ENCODE measurements at regions not wholly inside any gene's neighbourhood (a gene's known extent, or its start where the extent isn't known, plus 50 kb on each side); places are given as distances from the start of the nearest gene placed in this dataset.
"Not testable (repeated sequence)": the region's sequence is repeated elsewhere in the genome, so short reads cannot be mapped to it uniquely, and the experiment has no call there.

- DNase-seq: not testable (repeated sequence)
Observed at GRCh38 chr2:90238505-90239230, 1547.2 kb downstream of the RPIA start.

DNA sequence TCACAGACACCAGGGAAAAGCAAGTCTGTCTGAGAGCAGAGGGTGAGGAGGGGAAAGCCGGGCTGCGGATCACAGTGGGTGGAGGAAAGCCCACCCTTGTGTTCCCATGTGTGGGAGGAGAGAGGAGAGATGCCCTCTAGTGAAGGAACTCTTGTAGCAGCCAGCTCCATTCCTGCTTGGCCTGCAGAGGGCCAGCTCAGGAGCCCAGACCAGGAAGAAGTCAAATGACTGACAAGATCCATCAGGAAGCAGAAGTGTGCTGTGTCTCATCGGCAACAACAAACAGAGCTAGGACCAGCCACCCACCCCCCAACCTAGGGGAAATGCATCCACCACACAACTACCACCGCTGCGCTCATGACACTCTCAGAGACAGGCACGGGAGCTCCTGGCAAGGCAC, 1548.3 kb downstream of the RPIA start:
- DNase-seq: not testable (repeated sequence)

DNA sequence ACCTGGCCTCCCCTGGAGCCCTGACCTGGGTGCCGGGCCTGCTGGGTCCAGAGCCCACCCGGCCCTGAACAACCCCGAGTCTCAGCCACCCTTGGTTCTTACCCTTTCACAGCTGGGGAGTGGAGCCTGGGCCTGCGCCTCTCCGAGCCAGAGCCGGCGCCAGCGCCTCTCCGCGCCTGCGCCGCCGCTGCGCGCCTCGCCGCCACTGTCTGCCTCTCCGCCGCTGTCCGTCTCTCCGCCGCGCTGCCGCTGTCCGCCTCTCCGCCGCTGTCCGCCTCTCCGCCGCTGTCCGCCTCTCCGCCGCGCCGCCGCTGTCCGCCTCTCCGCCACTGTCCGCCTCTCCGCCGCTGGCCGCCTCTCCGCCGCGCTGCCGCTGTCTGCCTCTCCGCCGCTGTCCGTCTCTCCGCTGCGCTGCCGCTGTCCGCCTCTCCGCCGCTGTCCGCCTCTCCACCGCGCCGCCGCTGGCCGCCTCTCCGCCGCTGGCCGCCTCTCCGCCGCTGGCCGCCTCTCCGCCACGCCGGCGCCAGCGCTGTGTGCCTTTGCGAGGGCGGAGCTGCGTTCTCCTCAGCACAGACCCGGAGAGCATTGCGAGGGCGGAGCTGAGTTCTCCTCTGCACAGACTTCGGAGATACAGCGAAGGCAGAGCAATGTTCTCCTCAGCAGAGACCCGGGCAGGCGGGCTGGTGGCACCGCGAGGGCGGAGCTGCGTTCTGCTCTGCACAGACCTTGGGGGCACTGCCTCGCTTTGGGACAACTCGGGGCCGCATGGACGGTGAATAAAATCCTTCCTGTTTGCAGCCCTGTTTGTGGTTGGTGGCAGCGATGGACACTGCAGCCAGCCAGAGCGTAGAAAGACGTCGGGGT, 1553.7 kb downstream of the RPIA start:
- DNase-seq: not testable (repeated sequence)

DNA sequence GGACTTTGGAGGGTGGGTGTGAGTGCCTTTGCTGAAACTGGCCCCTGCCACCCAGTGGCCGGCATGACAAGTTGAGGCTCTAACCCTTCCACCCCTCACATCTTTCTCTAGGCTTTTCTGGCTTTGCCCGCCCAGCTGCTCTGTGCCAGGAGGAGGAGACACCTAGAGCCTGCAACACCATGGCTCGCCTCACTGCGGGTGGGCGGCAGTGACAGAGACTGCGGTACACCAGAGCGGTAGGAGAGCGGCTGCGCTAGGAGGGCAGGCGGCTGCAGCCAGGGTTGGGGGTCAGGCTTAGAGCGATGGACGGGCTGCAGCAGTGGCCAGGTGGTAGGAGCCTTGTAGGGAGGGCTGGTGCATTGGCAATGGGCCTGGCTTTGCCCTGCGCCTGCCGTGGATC, 1556.9 kb downstream of the RPIA start:
- DNase-seq: not testable (repeated sequence)

DNA sequence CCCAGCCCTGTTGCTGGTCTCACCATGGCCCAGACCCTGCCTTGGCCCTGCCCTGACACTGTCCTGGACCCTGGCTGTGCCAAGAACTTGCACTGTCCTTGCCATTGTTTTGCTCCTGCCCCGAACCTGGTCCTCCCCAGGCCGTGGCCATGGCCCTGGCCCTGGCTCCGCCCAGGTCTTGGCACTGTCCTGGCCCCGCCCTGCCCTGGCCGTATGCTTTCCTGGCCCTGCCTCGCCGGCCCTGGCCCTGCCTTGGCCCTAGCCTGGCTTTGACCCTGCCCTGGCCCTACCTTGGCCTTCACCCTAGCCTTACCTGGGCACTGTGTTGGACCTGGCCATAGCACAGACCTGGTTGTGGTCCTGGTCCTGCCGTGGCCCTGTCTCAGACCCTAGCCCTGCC, 1558.9 kb downstream of the RPIA start:
- DNase-seq: not testable (repeated sequence)

DNA sequence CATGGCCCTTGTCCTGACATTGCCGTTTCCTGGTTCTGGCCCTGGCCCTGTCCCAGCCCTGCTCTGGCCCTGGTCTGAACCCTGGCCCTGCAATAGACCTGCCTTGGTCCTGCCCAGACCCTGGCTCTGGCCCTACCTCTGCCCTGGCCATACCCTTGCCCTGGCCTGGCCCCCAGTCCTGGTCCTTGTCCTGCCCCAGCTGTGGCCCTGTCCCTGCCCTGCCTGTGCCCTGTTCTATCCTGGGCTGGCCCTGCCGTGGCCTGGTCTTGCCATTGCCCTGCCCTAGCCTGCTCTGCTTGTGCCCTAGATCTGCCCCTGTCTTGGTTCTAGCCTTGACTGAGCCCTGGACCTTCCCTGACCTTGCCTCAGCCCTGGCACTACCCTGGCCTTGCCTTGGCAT, 1560.1 kb downstream of the RPIA start:
- not testable (repeated sequence) for DNase-seq

DNA sequence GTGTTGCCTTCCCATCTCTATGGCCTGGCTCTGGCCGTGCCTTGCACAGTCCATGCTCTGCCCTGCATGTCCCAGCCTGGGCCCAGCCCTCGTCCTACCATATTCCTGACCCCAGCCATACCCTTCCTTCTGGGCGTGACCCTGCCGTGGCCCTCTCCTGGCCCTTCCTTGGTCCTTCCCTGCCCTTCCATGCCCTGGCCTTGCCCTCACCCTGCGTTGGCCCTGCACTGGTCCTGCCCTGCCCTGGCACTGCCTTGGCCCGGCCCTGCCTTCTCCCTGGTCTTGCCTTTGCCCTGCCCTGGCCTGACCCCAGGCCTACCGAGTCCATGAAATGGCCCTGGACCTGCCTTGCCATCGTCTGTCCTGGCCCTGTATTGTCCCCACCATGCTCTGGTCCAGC, 1561.8 kb downstream of the RPIA start:
- not testable (repeated sequence) for DNase-seq

DNA sequence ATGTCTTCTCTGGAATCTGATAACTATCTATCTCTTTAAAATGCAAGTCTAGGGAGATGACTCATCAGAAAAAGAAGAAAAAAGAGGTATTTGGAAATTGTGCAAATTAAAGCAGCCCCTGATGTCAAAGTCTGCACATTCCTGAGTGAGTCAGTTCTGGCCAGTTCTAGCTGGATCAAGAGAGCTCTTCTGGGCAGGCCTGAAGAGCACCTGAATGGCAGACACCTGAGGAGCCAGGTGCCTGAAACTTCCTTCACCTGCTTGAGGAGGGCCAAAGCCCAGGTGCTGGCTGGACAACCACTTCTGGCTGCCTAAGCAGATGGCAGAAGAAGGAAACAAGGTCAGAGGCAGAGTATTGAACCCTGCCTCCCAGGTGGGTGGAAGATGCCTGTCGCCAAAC, 1575.4 kb downstream of the RPIA start:
- DNase-seq: not testable (repeated sequence)

DNA sequence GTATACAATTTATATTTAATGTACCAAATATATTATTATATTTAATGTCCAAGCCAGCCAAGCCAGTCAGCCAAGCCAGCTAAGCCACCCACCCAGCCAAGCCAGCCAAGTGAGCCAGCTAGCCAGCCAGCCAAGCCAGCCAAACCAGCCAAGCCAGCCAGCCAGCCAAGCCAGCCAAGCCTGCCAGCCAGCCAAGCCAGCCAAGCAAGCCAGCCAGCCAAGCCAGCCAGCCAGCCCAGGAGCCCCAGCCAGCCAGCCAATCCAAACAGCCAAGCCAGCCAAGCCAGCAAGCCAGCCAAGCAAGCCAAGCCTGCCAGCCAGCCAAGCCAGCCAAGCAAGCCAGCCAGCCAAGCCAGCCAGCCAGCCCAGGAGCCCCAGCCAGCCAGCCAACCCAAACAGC, 1596.3 kb downstream of the RPIA start:
- DNase-seq: not testable (repeated sequence)

- DNase-seq: not testable (repeated sequence)
Observed at GRCh38 chr2:90288396-90288795, 1596.9 kb downstream of the RPIA start.

DNA sequence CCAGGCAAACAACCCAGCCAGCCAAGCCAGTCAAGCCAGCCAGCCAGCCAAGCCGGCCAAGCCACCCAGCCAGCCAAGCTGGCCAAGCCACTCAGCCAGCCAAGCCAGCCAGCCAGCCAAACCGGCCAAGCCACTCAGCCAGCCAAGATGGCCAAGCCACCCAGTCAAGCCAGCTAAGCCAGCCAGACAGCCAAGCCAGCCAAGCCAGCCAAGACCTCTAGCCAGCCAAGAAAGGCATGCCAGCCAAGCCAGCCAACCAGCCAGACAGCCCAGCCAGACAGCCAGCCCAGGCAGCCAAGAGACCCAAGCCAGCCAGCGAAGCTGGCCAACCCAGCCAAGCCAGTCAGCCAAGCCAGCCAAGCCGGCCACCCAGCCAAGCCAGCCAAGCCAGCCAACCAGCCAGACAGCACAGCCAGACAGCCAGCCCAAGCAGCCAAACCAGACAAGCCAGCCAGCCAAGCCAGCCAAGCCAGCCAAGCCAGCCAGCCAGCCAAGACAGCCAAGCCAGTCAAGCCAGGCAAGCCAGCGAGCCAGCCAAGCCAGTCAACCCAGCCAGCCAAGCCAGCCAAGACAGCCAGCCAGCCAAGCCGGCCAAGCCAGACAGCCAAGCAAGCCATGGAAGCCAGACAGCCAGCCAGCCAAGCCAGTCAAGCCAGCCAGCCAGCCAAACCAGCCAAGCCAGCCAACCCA, 1598.0 kb downstream of the RPIA start:
- not testable (repeated sequence) for DNase-seq

GRCh38 chr2:90290701-90291100, 1599.2 kb downstream of the RPIA start:
- DNase-seq: not testable (repeated sequence)

- DNase-seq: not testable (repeated sequence)
Observed at GRCh38 chr2:90291168-90291883, 1599.9 kb downstream of the RPIA start.

GRCh38 chr2:90291934-90292333, 1600.5 kb downstream of the RPIA start:
- DNase-seq: not testable (repeated sequence)

- DNase-seq: not testable (repeated sequence)
Observed at GRCh38 chr2:90292451-90292850, 1601.0 kb downstream of the RPIA start.

GRCh38 chr2:90293224-90293623, 1601.8 kb downstream of the RPIA start:
- not testable (repeated sequence) for DNase-seq

DNA sequence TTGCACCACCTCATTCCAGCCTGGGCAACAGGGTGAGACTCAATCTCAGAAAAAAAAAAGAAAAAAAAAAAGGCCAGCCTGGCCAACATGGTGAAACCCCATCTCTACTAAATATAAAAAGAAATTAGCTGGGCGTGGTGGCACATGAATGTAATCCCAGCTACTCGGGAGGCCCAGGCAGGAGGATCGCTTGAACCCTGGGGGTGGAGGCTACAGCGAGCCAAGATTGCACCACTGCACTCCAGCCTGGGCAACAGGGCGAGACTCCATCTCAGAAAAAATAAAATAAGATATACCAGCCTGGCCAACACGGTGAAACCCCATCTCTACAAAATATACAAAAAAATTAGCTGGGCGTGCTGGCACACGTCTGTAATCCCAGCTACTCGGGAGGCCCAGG, 1602.3 kb downstream of the RPIA start:
- DNase-seq: not testable (repeated sequence)

- DNase-seq: not testable (repeated sequence)
Observed at GRCh38 chr2:90295036-90295750, 1603.7 kb downstream of the RPIA start.

- not testable (repeated sequence) for DNase-seq
Observed at GRCh38 chr2:90296484-90296777, 1605.0 kb downstream of the RPIA start.

DNA sequence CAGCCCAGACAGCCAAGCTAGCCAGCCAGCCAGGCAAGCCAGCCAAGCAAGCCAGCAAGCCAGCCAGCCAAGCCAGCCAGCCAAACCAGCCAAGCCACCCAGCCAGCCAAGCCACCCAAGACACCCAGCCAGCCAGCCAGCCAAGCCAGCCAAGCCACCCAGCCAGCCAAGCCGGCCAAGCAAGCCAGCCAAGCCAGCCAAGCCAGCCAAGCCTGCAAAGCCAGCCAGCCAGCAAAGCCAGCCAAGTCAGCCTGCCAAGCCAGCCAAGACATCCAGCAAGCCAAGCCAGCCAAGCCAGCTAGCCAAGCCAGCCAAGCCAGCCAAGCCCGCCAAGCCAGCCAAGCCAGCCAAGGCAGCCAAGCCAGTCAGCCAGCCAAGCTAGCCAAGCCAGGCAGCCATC, 1606.2 kb downstream of the RPIA start:
- DNase-seq: not testable (repeated sequence)

DNA sequence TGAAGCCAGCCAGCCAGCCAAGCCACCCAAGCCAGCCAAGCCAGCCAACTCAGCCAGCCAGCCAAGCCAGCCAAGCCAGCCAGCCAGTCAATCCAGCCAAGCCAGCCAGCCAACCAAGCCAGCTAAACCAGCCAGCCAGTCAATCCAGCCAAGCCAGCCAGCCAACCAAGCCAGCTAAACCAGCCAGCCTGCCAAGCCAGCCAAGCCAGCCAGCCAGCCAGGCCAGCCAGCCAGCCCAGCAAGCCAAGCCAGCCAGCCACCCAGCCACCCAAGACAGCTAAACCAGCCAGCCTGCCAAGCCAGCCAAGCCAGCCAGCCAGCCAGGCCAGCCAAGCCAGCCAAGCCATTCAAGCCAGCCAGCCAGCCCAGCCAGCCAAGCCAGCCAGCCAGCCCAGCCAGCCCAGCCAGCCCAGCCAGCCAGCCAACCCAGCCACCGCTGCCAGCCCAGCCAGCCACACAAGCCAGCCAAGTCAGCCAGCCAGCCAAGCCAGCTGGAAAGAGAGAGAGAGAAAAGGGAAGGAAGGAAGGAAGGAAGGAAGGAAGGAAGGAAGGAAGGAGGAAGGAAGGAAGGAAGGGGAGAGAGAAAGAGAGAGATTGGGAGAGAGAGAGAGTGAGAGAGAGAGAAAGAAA, 1606.8 kb downstream of the RPIA start:
- DNase-seq: not testable (repeated sequence)

DNA sequence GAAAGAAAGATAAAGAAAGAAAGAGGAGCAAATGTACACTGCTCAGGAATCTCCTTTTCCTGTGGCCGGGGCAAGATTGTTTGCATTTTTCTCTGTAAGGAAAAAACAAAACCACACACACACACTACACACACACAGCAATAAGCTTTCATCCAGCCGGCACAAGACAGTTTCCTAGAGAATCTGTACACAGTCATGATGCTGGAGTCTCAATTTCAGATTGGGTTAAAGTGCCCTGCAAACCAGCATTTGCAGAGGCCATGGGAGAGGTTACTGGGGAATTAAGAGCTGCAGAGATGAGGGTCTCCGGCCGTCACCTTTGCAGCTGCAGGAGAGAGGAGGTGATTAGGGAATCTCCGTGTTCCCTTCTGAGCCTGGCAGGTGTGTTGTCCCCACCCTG, 1607.5 kb downstream of the RPIA start:
- not testable (repeated sequence) for DNase-seq

Data from hematopoietic multipotent progenitor cell treated with erythropoietin and hydrocortisone succinate and interleukin-3 and kit ligand, for 4 days (in vitro differentiated cells).